ENCODE measurements at regions not wholly inside any gene's neighbourhood (a gene's known extent, or its start where the extent isn't known, plus 50 kb on each side); places are given as distances from the start of the nearest gene placed in this dataset.

- TF ChIP-seq CTCF (IDR thresholded peaks at IDR 0.05 in 4 of 5, conservative IDR thresholded peaks at IDR 0.05 in 1 of 5) (no peak), POLR2A (IDR thresholded peaks at IDR 0.05) (no peak)
These were observed 239.0 kb upstream of the KCNMB2 start for GRCh38 chr3:178297199-178297598.
